Upper lobe of left lung (tissue), 6 donors: ENCODE measurements at regions not wholly inside any gene's neighbourhood (a gene's known extent, or its start where the extent isn't known, plus 50 kb on each side); places are given as distances from the start of the nearest gene placed in this dataset.

Source experiments
- ATAC-seq, 2 donors: fragments of 200-7000 bp; cut with Tn5 transposase; one replicate each; pipeline ENCODE4 v1.9.1; 2022; ENCODE audit warnings: mild to moderate bottlenecking in 2 of 2, moderate library complexity in 2 of 2; ENCODE audit not compliant: low FRiP score in 2 of 2
- DNase-seq, 2 donors: peaks; one replicate each; pipeline ENCODE4 v3.0.0-alpha.2; 2019 to 2020
- H3K27ac ChIP-seq, 4 donors: fragments of 200-600 bp; sonication (generic); one replicate each; pipeline ENCODE4 v1.5.1; 2016 to 2019
- H3K27me3 ChIP-seq, 4 donors: fragments of 200-600 bp; sonication (generic); one replicate each; pipeline ENCODE4 v1.5.1; 2017 to 2019
- H3K36me3 ChIP-seq, 4 donors: fragments of 200-600 bp; sonication (generic); one replicate each; pipeline ENCODE4 v1.5.1; 2016 to 2019
- H3K4me1 ChIP-seq, 4 donors: fragments of 200-600 bp; sonication (generic); one replicate each; pipeline ENCODE4 v1.5.1; 2018 to 2019
- H3K4me3 ChIP-seq, 4 donors: fragments of 200-600 bp; sonication (generic); one replicate each; pipeline ENCODE4 v1.5.1; 2017 to 2019; ENCODE audit warnings: mild to moderate bottlenecking in 2 of 4, moderate library complexity in 1 of 4
- H3K9me3 ChIP-seq, 4 donors: fragments of 200-600 bp; sonication (generic); one replicate each; pipeline ENCODE4 v1.5.1; 2018 to 2019
- CTCF ChIP-seq, 6 experiments: fragments of 450-650 bp in 4 of 6; fragments of 200-600 bp in 2 of 6; sonication (generic) in 2 of 6; IDR thresholded peaks; one replicate each; pipeline ENCODE4 v1.5.1; 2016 to 2019; ENCODE audit warnings: antibody characterized with exemption in 6 of 6
- EP300 ChIP-seq, 4 donors: sonication (generic); formaldehyde crosslinking; IDR thresholded peaks; one replicate each; pipeline ENCODE4 v1.5.1; 2017; ENCODE audit warnings: antibody characterized with exemption in 4 of 4, control low read depth in 2 of 4
- POLR2A ChIP-seq, 4 donors: fragments of 450-650 bp; IDR thresholded peaks; one replicate each; pipeline ENCODE4 v1.5.1; 2016 to 2017; ENCODE audit warnings: antibody characterized with exemption in 4 of 4, mild to moderate bottlenecking in 2 of 4
- POLR2AphosphoS5 ChIP-seq, 2 donors: sonication (generic); formaldehyde crosslinking; IDR thresholded peaks; one replicate each; pipeline ENCODE4 v1.5.1; 2017; ENCODE audit warnings: antibody characterized with exemption in 2 of 2
- WGBS, 2 donors: methylation state at CpG; one replicate each; pipeline ENCODE4 v1.1.5; 2017 to 2018; 5-methylcytosine and 5-hydroxymethylcytosine counted together
- donor health status: DM: no; HTN: no; CAD: no; lungs with moderate emphysema.
- donor health status: DM: no; HTN: yes; CAD: no; lungs with severe emphysema.

GRCh38 chrX:39487166-39487968, 610.4 kb downstream of the BCOR start:
- Histone ChIP-seq H3K27ac (no peak overlapping the region), H3K4me1 (no peaks in the 10 kb centered on the region), H3K36me3 (no peaks in the 10 kb centered on the region), H3K27me3 (no peaks in the 10 kb centered on the region), H3K9me3 (no peaks in the 10 kb centered on the region), H3K4me3 (no peak overlapping the region)
- no peak for ATAC-seq
- no peak for DNase-seq
- 67 to 75% methylated on average over 7 to 8 of the region's 8 CpGs for WGBS, 2 donors
- no peak for TF ChIP-seq CTCF (IDR thresholded peaks at IDR 0.05)
- no peak for TF ChIP-seq POLR2AphosphoS5 (IDR thresholded peaks at IDR 0.05)
- no peak for TF ChIP-seq POLR2A (IDR thresholded peaks at IDR 0.05)
- TF ChIP-seq EP300 (IDR thresholded peaks at IDR 0.05) = no peak

- H3K9me3 ChIP-seq = no peaks in the 10 kb centered on the region
- no peak overlapping the region for H3K27ac ChIP-seq
- TF ChIP-seq CTCF (IDR thresholded peaks at IDR 0.05) (no peak), EP300 (IDR thresholded peaks at IDR 0.05) (no peak), POLR2AphosphoS5 (IDR thresholded peaks at IDR 0.05) (no peak), POLR2A (IDR thresholded peaks at IDR 0.05) (no peak)
- ATAC-seq = no peak
- peaks cover 0 to 4% (median 0%) of the 10 kb centered on the region in 4 donors for H3K4me1 ChIP-seq
- WGBS, 2 donors = 78 to 84% methylated on average over 4 of the region's 4 CpGs
- H3K4me3 ChIP-seq = no peak overlapping the region
- H3K27me3 ChIP-seq = no peaks in the 10 kb centered on the region
- no peaks in the 10 kb centered on the region for H3K36me3 ChIP-seq
- no peak for DNase-seq
Observed at GRCh38 chrX:39487969-39488330, 609.8 kb downstream of the BCOR start.

GRCh38 chrX:39491548-39492297, 606.0 kb downstream of the BCOR start:
- DNase-seq (no peak), ATAC-seq (peak in 1 of 2 donors; percentile 34)
- TF ChIP-seq CTCF (IDR thresholded peaks at IDR 0.05) (no peak), EP300 (IDR thresholded peaks at IDR 0.05) (no peak), POLR2A (IDR thresholded peaks at IDR 0.05) (no peak), POLR2AphosphoS5 (IDR thresholded peaks at IDR 0.05) (no peak)
- H3K36me3 ChIP-seq = no peaks in the 10 kb centered on the region
- no peaks in the 10 kb centered on the region for H3K9me3 ChIP-seq
- 48 to 54% methylated on average over 8 to 10 of the region's 10 CpGs for WGBS, 2 donors
- no peak overlapping the region for H3K4me3 ChIP-seq
- no peak overlapping the region for H3K27ac ChIP-seq
- H3K4me1 ChIP-seq = peaks cover 0 to 4% (median 0%) of the 10 kb centered on the region in 4 donors
- H3K27me3 ChIP-seq = no peaks in the 10 kb centered on the region

GRCh38 chrX:39492497-39493162, 605.1 kb downstream of the BCOR start:
- H3K27ac ChIP-seq = no peak overlapping the region
- TF ChIP-seq CTCF (IDR thresholded peaks at IDR 0.05) (no peak), POLR2AphosphoS5 (IDR thresholded peaks at IDR 0.05) (no peak), EP300 (IDR thresholded peaks at IDR 0.05) (no peak), POLR2A (IDR thresholded peaks at IDR 0.05) (no peak)
- peaks cover 0 to 4% (median 0%) of the 10 kb centered on the region in 4 donors for H3K4me1 ChIP-seq
- no peaks in the 10 kb centered on the region for H3K27me3 ChIP-seq
- DNase-seq (no peak), ATAC-seq (peak in 1 of 2 donors; percentile 38)
- no peaks in the 10 kb centered on the region for H3K9me3 ChIP-seq
- no peak overlapping the region for H3K4me3 ChIP-seq
- WGBS, 2 donors = 62 to 64% methylated on average over 4 to 6 of the region's 6 CpGs
- H3K36me3 ChIP-seq = no peaks in the 10 kb centered on the region
